Suprapubic skin (tissue), 4 donors: ENCODE measurements at regions not wholly inside any gene's neighbourhood (a gene's known extent, or its start where the extent isn't known, plus 50 kb on each side); places are given as distances from the start of the nearest gene placed in this dataset.

ENCODE experiments used
- DNase-seq, 2 donors: peaks; one replicate each; pipeline ENCODE4 v3.0.0-alpha.2; 2019; ENCODE audit warnings: low spot score in 2 of 2
- H3K27ac ChIP-seq: fragments of 200-600 bp; sonication (generic); one replicate; pipeline ENCODE4 v1.5.1; 2019
- H3K27me3 ChIP-seq: fragments of 200-600 bp; sonication (generic); one replicate; pipeline ENCODE4 v1.5.1; 2019
- H3K36me3 ChIP-seq: fragments of 200-600 bp; sonication (generic); one replicate; pipeline ENCODE4 v1.5.1; 2019
- H3K4me1 ChIP-seq: fragments of 200-600 bp; sonication (generic); one replicate; pipeline ENCODE4 v1.5.1; 2019
- H3K4me3 ChIP-seq: fragments of 200-600 bp; sonication (generic); one replicate; pipeline ENCODE4 v1.5.1; 2019; ENCODE audit warnings: mild to moderate bottlenecking
- H3K9me3 ChIP-seq: fragments of 200-600 bp; sonication (generic); one replicate; pipeline ENCODE4 v1.5.1; 2019
- CTCF ChIP-seq, 2 donors: fragments of 200-600 bp in 1 of 2; fragments of 450-650 bp in 1 of 2; sonication (generic) in 1 of 2; IDR thresholded peaks; one replicate each; pipeline ENCODE4 v1.5.1; 2016 to 2019; ENCODE audit warnings: antibody characterized with exemption in 2 of 2, mild to moderate bottlenecking in 1 of 2, moderate library complexity in 1 of 2
- EP300 ChIP-seq: sonication (generic); formaldehyde crosslinking; IDR thresholded peaks from one replicate; pipeline ENCODE4 v1.6.1; 2017; ENCODE audit warnings: antibody characterized with exemption
- POLR2A ChIP-seq, 2 donors: fragments of 450-650 bp; IDR thresholded peaks; one replicate each; pipeline ENCODE4 v1.6.1; 2017; ENCODE audit warnings: antibody characterized with exemption in 2 of 2, mild to moderate bottlenecking in 2 of 2, moderate library complexity in 2 of 2
- POLR2AphosphoS5 ChIP-seq, 3 donors: sonication (generic); formaldehyde crosslinking; IDR thresholded peaks; one replicate each; pipeline ENCODE4 v1.6.1; 2017; ENCODE audit warnings: antibody characterized with exemption in 3 of 3
- WGBS: methylation state at CpG from one replicate; pipeline ENCODE4 v1.1.5; 2018; 5-methylcytosine and 5-hydroxymethylcytosine counted together

- Histone ChIP-seq H3K27me3 (peaks cover 14% of the 10 kb centered on the region), H3K27ac (no peak overlapping the region), H3K9me3 (no peaks in the 10 kb centered on the region), H3K36me3 (no peaks in the 10 kb centered on the region), H3K4me1 (peaks cover 13% of the 10 kb centered on the region), H3K4me3 (no peak overlapping the region)
- DNase-seq: no peak
- TF ChIP-seq EP300 (no peak), POLR2AphosphoS5 (IDR thresholded peaks at IDR 0.05) (no peak), CTCF (IDR thresholded peaks at IDR 0.05) (no peak), POLR2A (IDR thresholded peaks at IDR 0.05) (no peak)
- 88% methylated on average over 3 of the region's 3 CpGs for WGBS
Observed at GRCh38 chr11:31877863-31878262, 66.7 kb upstream of the PAX6 start.

- Histone ChIP-seq H3K27ac (no peak overlapping the region), H3K9me3 (no peaks in the 10 kb centered on the region), H3K4me3 (no peak overlapping the region), H3K4me1 (peaks cover 13% of the 10 kb centered on the region), H3K36me3 (no peaks in the 10 kb centered on the region), H3K27me3 (peaks cover 10% of the 10 kb centered on the region)
- 48% methylated on average over 4 of the region's 4 CpGs for WGBS
- DNase-seq: no peak
- TF ChIP-seq CTCF (IDR thresholded peaks at IDR 0.05) (no peak), POLR2A (IDR thresholded peaks at IDR 0.05) (no peak), EP300 (no peak), POLR2AphosphoS5 (IDR thresholded peaks at IDR 0.05) (no peak)
Observed at GRCh38 chr11:31877083-31877482, 66.0 kb upstream of the PAX6 start.

GRCh38 chr11:31875866-31876560 lies 64.9 kb upstream of the PAX6 start:
- peaks cover 14% of the 10 kb centered on the region for H3K27me3 ChIP-seq
- 62% methylated on average over 13 of the region's 13 CpGs for WGBS
- DNase-seq: no peak
- no peak overlapping the region for H3K4me3 ChIP-seq
- H3K9me3 ChIP-seq: no peaks in the 10 kb centered on the region
- no peak overlapping the region for H3K27ac ChIP-seq
- peaks cover 16% of the 10 kb centered on the region for H3K4me1 ChIP-seq
- H3K36me3 ChIP-seq: no peaks in the 10 kb centered on the region
- TF ChIP-seq POLR2AphosphoS5 (IDR thresholded peaks at IDR 0.05) (no peak), CTCF (IDR thresholded peaks at IDR 0.05) (no peak), POLR2A (IDR thresholded peaks at IDR 0.05) (no peak), EP300 (no peak)

- no peaks in the 10 kb centered on the region for H3K9me3 ChIP-seq
- 15% methylated on average over 6 of the region's 6 CpGs for WGBS
- H3K27ac ChIP-seq: no peak overlapping the region
- no peak overlapping the region for H3K4me3 ChIP-seq
- peaks cover 9% of the 10 kb centered on the region for H3K27me3 ChIP-seq
- TF ChIP-seq CTCF (IDR thresholded peaks at IDR 0.05) (no peak), EP300 (no peak)
- DNase-seq: no peak
- H3K4me1 ChIP-seq: peaks cover 18% of the 10 kb centered on the region
- H3K36me3 ChIP-seq: no peaks in the 10 kb centered on the region
Observed at GRCh38 chr11:31874631-31875191, 63.6 kb upstream of the PAX6 start.

- no peak for TF ChIP-seq EP300
- TF ChIP-seq CTCF (IDR thresholded peaks at IDR 0.05): no peak
- TF ChIP-seq POLR2AphosphoS5 (IDR thresholded peaks at IDR 0.05): no peak
- TF ChIP-seq POLR2A (IDR thresholded peaks at IDR 0.05): no peak
- no peaks in the 10 kb centered on the region for H3K9me3 ChIP-seq
- H3K27ac ChIP-seq: no peak overlapping the region
- WGBS: 43% methylated on average over 2 of the region's 2 CpGs
- H3K36me3 ChIP-seq: no peaks in the 10 kb centered on the region
- H3K4me3 ChIP-seq: no peak overlapping the region
- H3K27me3 ChIP-seq: peaks cover 16% of the 10 kb centered on the region
- H3K4me1 ChIP-seq: peaks cover 18% of the 10 kb centered on the region
- no peak for DNase-seq
Observed at GRCh38 chr11:31873124-31873523, 62.0 kb upstream of the PAX6 start.
